ENCODE measurements at regions not wholly inside any gene's neighbourhood (a gene's known extent, or its start where the extent isn't known, plus 50 kb on each side); places are given as distances from the start of the nearest gene placed in this dataset.

DNA sequence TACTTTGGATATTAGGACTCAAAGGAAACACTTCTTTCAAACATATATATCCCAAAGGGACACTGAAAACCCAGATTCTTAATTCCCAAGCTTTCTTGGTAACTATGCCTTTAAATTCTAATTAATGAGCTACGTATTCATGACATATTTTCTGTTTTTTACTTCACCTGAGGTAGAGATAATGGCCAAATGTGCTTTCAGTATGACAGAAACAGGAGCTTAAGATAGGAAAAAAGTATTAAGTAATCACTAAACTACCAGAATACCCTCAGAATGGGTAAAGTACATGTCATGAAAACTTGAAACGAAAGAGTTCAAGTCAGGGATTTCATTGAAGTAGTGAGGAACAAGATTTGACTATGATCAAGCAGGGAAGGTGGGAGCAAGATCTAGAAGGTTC is 478.5 kb downstream of the AGTPBP1 start:
- no peak for DNase-seq (ENCODE audit: low spot score)

DNA sequence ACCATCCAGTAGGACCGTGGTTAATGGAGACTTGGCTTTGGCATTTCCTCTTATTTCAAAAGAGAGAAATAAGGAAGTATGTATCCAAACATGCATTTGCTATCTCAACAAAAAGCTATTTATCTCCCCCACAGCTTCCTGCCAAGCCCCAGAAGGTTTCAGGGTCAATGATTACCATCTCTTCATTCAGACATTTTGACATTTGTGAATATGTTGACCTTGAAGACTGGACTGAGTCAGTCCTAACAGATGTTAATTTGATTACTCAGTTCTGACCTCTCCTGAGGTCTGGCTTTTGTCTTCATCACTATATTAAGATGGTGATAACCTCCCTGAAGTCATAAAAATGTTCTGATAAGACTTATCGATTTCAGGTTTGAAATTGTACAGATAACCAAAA is 479.4 kb downstream of the AGTPBP1 start:
- no peak for DNase-seq (ENCODE audit: low spot score)
- TF ChIP-seq, protein P1, sequence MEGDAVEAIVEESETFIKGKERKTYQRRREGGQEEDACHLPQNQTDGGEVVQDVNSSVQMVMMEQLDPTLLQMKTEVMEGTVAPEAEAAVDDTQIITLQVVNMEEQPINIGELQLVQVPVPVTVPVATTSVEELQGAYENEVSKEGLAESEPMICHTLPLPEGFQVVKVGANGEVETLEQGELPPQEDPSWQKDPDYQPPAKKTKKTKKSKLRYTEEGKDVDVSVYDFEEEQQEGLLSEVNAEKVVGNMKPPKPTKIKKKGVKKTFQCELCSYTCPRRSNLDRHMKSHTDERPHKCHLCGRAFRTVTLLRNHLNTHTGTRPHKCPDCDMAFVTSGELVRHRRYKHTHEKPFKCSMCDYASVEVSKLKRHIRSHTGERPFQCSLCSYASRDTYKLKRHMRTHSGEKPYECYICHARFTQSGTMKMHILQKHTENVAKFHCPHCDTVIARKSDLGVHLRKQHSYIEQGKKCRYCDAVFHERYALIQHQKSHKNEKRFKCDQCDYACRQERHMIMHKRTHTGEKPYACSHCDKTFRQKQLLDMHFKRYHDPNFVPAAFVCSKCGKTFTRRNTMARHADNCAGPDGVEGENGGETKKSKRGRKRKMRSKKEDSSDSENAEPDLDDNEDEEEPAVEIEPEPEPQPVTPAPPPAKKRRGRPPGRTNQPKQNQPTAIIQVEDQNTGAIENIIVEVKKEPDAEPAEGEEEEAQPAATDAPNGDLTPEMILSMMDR (IDR thresholded peaks at IDR 0.05; ENCODE audit: extremely low read depth, missing control alignments): no peak

More for the DNA sequence above, 478.5 kb downstream of the AGTPBP1 start:
- TF ChIP-seq, protein P1 (IDR thresholded peaks at IDR 0.05; ENCODE audit: extremely low read depth, missing control alignments): no peak

DNA sequence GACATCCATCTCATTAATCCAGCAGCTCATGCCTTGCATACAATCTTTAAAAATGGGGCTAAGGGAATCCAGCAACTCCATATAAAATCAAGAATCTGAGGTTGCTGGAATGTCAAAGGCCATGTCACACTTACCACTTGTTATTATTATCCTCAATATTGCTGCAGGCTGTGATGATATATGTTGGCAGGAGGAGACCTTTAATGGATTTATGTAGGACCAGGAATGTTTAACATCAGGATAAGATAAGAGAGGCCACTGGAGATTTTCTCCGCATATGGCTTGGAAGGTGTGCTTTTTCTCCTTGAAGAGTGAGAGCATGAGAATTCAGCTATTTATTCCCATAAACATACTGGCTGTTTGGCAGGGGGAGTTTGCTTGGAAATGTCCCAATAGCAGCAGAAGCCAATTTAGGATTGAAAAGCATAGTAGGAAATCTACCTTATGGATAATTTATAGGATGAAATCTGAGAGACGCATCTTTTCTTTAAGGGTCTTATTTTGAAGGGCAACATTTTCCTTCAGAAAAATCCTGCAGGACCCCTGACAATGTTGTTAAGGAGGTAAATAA is 481.4 kb downstream of the AGTPBP1 start:
- DNase-seq (ENCODE audit: low spot score): no peak
- TF ChIP-seq, protein P1 (IDR thresholded peaks at IDR 0.05; ENCODE audit: extremely low read depth, missing control alignments): no peak

DNA sequence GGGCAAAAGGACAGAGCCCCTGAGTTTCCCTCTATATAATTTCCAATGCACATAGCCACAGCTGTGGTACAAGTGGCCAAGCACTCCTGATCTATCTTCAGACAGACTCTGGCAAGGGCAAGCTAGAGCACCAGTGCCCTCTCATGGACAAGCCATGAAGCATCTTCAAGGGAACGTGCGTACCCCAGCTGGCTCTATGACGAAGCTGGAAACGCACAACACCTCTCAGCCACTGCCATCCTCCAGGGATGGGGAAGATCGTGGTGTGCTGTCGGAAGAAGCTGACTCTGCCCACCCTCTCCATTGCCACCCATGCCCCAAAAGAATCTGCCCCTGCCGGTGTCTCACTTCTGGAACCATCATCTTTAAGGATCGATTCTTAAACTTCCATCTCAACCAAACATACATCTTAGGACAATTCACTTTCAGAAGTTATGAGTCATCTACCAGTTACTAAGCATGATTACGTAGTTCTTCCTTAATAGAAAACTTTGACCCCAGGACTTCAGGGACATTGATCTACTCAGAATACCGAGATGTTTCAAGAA is 482.9 kb downstream of the AGTPBP1 start:
- DNase-seq (ENCODE audit: low spot score): peak; percentile 63
- TF ChIP-seq, protein P1 (IDR thresholded peaks at IDR 0.05; ENCODE audit: extremely low read depth, missing control alignments): peak; percentile 23

DNA sequence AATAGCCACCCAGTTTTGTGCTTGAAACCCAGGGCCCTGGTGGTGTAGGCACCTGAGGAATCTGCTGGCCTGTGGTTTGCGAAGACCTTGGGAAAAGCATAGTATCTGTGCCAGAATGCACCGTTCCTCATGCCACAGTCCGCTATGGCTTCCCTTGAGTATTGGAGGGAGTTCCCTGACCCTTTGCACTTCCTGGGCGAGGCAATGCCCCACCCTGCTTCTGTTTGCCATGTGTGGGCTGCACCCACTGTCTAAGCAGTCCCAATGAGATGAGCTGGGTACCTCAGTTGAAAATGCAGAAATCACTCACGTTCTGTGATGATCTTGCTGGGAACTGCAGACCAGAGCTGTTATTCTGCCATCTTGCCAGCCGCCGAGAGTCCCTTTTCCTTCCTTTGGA is 483.5 kb downstream of the AGTPBP1 start:
- TF ChIP-seq, protein P1 (IDR thresholded peaks at IDR 0.05; ENCODE audit: extremely low read depth, missing control alignments): no peak
- DNase-seq (ENCODE audit: low spot score): no peak

DNA sequence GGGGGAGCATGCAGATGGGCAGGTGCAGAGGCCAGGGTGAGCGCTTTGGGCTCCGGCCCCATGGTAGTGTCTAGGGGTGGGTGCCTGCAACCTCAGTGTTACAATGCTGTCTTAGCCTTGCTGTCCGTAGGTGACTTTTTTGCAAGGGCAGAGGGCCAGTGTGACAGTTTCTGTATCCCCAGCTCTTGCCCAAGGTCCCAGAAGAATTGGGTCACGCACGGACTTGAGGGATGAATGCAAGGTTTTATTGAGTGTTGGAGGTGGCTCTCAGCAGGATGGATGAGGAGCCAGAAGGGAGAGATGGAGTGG is 492.5 kb downstream of the AGTPBP1 start:
- TF ChIP-seq, protein P1 (IDR thresholded peaks at IDR 0.05; ENCODE audit: extremely low read depth, missing control alignments): no peak
- DNase-seq (ENCODE audit: low spot score): no peak

DNA sequence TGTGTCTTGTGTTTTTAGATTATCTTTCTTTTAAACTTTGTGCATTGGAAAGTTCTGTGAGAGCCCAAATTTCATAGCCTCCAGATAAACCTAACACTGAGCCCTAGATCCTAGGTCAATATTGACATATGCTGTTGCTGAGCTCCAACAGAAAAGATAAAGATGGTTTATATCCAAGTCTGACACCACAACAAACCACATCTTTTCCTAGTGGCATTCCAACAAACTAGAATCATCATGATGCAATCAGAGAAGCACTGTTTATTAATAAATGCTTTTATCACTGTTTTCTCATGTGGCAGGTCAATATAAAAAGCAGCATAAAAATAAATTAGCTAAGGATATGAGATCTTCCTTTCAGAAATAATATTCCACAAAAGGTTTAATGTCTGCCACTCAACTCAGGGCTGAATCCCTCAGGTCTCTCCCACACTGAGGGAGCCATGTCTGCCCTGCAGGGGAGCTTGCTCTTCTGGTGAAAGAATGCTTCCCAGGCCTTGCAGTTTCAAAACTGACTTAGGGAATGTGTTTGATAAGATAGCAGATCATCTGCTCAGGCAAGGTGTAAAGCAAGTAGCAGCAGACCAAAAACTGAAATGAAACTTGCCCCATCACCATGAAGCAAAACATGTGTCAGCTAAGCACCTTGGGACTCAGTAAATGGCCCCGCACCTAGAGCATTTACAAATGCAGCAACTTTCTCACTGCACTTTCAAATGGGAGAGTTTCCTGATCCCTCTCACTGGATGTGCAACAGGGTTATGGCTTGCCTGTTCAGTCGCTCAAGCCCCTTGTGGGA is 493.0 kb downstream of the AGTPBP1 start:
- TF ChIP-seq, protein P1 (IDR thresholded peaks at IDR 0.05; ENCODE audit: extremely low read depth, missing control alignments): no peak
- no peak for DNase-seq (ENCODE audit: low spot score)
